ENCODE measurements at regions not wholly inside any gene's neighbourhood (a gene's known extent, or its start where the extent isn't known, plus 50 kb on each side); places are given as distances from the start of the nearest gene placed in this dataset.

DNA sequence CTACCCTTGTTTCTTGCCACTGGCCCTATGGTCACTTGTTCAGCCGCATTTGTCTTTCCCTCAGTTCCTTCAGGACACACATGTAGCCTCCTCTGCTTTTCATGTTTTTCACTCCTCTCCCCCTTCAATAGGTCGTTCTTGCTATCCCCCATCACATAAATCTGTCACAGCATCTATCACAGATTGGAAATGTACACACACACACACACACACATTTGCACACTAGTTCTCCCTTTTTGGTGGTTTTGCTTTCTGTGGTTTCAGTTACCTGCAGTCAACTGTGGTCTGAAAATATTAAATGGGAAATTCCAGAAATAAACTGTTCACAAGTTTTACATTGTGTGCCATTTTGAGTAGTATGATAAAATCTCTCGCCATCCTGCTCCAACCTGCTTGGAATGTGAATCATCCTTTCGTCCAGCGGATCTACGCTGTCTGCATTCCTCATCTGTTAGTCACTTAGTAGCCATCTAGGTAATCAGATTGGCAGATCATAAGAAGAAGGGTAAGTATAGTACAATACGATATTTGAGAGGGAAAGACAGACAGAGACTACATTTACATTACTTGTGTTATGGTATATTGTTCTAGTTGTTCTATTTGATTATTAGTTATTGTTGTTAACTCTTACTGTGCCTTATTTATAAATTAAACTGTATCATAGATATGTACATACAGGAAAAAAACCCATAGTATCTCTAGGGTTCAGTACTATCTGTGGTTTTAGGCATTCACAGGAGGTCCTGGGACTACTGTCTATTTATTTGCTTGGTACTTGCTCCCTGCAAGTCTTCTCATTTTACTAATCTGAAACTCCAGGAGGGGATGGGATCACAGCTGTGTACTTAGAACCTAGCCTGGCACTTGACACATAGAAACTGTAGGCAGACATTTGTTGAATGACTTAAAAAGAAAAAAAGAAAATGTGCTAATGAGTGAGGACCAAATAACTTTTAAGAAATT is 86.1 kb upstream of the PNPT1 start:
- in situ Hi-C loops (cut with MboI) = no loop called here
- peak; percentile 40 for ATAC-seq
- no peaks in the 10 kb centered on the region for H3K9me3 ChIP-seq (replicated peaks; ENCODE audit: control insufficient read depth, insufficient read depth, low read length)
- POLR2A ChIA-PET = no interaction called here
- BruUV-seq (replicated peaks) = no TSS peak
- CTCF ChIA-PET = interaction anchor here (1.1 to 2.9 kb wide), 3 partner anchors 8 to 182 kb away, joined by 3 to 12 read pairs (median 7); no protein-coding TSS in a partner anchor
- no peaks in the 10 kb centered on the region for H4K20me1 ChIP-seq (ENCODE audit: control insufficient read depth, insufficient read depth)
- H3K4me3 ChIP-seq = no peak overlapping the region
- H3K36me3 ChIP-seq (ENCODE audit: control insufficient read depth in 2 of 2, insufficient read depth in 2 of 2, low read length in 1 of 2) = no peaks in the 10 kb centered on the region
- H3K27me3 ChIP-seq (replicated peaks in 1 of 2; ENCODE audit: control insufficient read depth in 2 of 2, insufficient read depth in 2 of 2, low read length in 1 of 2) = no peaks in the 10 kb centered on the region
- RAD21 ChIA-PET (ENCODE audit: unreplicated experiment) = no interaction called here
- intact Hi-C loops (cut with micrococcal nuclease; ENCODE audit: unreplicated experiment) = no loop called here
- no peak overlapping the region for H2AFZ ChIP-seq (ENCODE audit: control insufficient read depth, low read depth, low read length)
- SMC1A ChIA-PET (ENCODE audit: uncharacterized antibody, unreplicated experiment) = no interaction called here
- H3K27ac ChIP-seq (ENCODE audit: control insufficient read depth, insufficient read depth) = no peak overlapping the region
- no peak for DNase-seq (ENCODE audit: low read depth, low spot score)
- WGBS (ENCODE audit: insufficient coverage, insufficient replicate concordance, low lambda C conversion rate, missing lambda C conversion rate) = 30% methylated on average over 7 of the region's 7 CpGs
- H3K4me2 ChIP-seq (ENCODE audit: control insufficient read depth, insufficient read depth) = no peak overlapping the region
- no peaks in the 10 kb centered on the region for H3K4me1 ChIP-seq (ENCODE audit: control insufficient read depth, insufficient read depth, low read length)
- no peak overlapping the region for H3K9ac ChIP-seq (ENCODE audit: control insufficient read depth, insufficient read depth, low read length)
- H3K79me2 ChIP-seq (ENCODE audit: control insufficient read depth, insufficient read depth, low read length) = no peaks in the 10 kb centered on the region
- FAIRE-seq = no peak
- TF ChIP-seq CHD2 (IDR thresholded peaks at IDR 0.05; ENCODE audit: borderline replicate concordance, low read depth, low read length) = no peak
- TF ChIP-seq SUPT20H (IDR thresholded peaks at IDR 0.05; ENCODE audit: borderline replicate concordance, control insufficient read depth, low read depth, low read length) = no peak
- no peak for TF ChIP-seq NRF1 (conservative IDR thresholded peaks at IDR 0.05; ENCODE audit: low read depth, low read length)
- TF ChIP-seq, protein P1, sequence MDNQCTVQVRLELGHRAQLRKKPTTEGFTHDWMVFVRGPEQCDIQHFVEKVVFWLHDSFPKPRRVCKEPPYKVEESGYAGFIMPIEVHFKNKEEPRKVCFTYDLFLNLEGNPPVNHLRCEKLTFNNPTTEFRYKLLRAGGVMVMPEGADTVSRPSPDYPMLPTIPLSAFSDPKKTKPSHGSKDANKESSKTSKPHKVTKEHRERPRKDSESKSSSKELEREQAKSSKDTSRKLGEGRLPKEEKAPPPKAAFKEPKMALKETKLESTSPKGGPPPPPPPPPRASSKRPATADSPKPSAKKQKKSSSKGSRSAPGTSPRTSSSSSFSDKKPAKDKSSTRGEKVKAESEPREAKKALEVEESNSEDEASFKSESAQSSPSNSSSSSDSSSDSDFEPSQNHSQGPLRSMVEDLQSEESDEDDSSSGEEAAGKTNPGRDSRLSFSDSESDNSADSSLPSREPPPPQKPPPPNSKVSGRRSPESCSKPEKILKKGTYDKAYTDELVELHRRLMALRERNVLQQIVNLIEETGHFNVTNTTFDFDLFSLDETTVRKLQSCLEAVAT (IDR thresholded peaks at IDR 0.05) = 0 out of 2 replicates have a peak, but pooled peaks have one; percentile 48
- TF ChIP-seq TCF3 (IDR thresholded peaks at IDR 0.05; ENCODE audit: borderline replicate concordance, insufficient read depth, low read depth, low read length) = no peak
- TF ChIP-seq, protein P2, sequence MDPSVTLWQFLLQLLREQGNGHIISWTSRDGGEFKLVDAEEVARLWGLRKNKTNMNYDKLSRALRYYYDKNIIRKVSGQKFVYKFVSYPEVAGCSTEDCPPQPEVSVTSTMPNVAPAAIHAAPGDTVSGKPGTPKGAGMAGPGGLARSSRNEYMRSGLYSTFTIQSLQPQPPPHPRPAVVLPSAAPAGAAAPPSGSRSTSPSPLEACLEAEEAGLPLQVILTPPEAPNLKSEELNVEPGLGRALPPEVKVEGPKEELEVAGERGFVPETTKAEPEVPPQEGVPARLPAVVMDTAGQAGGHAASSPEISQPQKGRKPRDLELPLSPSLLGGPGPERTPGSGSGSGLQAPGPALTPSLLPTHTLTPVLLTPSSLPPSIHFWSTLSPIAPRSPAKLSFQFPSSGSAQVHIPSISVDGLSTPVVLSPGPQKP (IDR thresholded peaks at IDR 0.05; ENCODE audit: low read depth, low read length) = no peak
- TF ChIP-seq ZNF24 (IDR thresholded peaks at IDR 0.05) = no peak
- no peak for TF ChIP-seq FOXM1 (IDR thresholded peaks at IDR 0.05; ENCODE audit: low read depth, low read length)
- peak; percentile 63 for TF ChIP-seq RUNX3 (IDR thresholded peaks at IDR 0.05; ENCODE audit: low read length)
- TF ChIP-seq DPF2 (IDR thresholded peaks at IDR 0.05) = no peak
- TF ChIP-seq, protein P3, sequence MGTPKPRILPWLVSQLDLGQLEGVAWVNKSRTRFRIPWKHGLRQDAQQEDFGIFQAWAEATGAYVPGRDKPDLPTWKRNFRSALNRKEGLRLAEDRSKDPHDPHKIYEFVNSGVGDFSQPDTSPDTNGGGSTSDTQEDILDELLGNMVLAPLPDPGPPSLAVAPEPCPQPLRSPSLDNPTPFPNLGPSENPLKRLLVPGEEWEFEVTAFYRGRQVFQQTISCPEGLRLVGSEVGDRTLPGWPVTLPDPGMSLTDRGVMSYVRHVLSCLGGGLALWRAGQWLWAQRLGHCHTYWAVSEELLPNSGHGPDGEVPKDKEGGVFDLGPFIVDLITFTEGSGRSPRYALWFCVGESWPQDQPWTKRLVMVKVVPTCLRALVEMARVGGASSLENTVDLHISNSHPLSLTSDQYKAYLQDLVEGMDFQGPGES (IDR thresholded peaks at IDR 0.05) = no peak
- TF ChIP-seq, protein P4, sequence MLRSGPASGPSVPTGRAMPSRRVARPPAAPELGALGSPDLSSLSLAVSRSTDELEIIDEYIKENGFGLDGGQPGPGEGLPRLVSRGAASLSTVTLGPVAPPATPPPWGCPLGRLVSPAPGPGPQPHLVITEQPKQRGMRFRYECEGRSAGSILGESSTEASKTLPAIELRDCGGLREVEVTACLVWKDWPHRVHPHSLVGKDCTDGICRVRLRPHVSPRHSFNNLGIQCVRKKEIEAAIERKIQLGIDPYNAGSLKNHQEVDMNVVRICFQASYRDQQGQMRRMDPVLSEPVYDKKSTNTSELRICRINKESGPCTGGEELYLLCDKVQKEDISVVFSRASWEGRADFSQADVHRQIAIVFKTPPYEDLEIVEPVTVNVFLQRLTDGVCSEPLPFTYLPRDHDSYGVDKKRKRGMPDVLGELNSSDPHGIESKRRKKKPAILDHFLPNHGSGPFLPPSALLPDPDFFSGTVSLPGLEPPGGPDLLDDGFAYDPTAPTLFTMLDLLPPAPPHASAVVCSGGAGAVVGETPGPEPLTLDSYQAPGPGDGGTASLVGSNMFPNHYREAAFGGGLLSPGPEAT (IDR thresholded peaks at IDR 0.05; ENCODE audit: low read depth) = peak; percentile 43; the same call in 1 of the 2 replicates
- TF ChIP-seq NR2C1 (IDR thresholded peaks at IDR 0.05) = no peak
- TF ChIP-seq IKZF1 (conservative IDR thresholded peaks at IDR 0.05) = peak; percentile 45
- TF ChIP-seq PAX5 (IDR thresholded peaks at IDR 0.05; ENCODE audit: borderline replicate concordance, low read depth, low read length) = no peak
- peak; percentile 32 to 38; a peak in 2 of 4 replicates for TF ChIP-seq IKZF2 (IDR thresholded peaks at IDR 0.05)
- no peak for TF ChIP-seq POLR2A (IDR thresholded peaks at IDR 0.05; ENCODE audit: low read depth, low read length)
